Coronary artery (tissue), 2 donors: ENCODE measurements at regions not wholly inside any gene's neighbourhood (a gene's known extent, or its start where the extent isn't known, plus 50 kb on each side); places are given as distances from the start of the nearest gene placed in this dataset.
A peak's percentile ranks its signal among the peaks of the same experiment; 100 is the strongest.
"Not testable (repeated sequence)": the region's sequence is repeated elsewhere in the genome, so short reads cannot be mapped to it uniquely, and the experiment has no call there.

Source experiments
- DNase-seq: peaks from one replicate; pipeline ENCODE4 v3.0.0-alpha.2; 2017; ENCODE audit warnings: low spot score
- H3K27ac ChIP-seq, 2 donors: fragments of 200-600 bp; sonication (generic); one replicate each; pipeline ENCODE4 v1.5.1; 2016 to 2019
- H3K4me3 ChIP-seq: fragments of 200-600 bp; sonication (generic); 2 replicates; pipeline ENCODE4 v1.5.1; 2016; ENCODE audit warnings: mild to moderate bottlenecking, moderate library complexity
- TF ChIP-seq, protein P1 (sequence below): fragments of 200-600 bp; sonication (generic); IDR thresholded peaks from one replicate; pipeline ENCODE4 v1.5.1; 2019; ENCODE audit warnings: antibody characterized with exemption

DNA sequence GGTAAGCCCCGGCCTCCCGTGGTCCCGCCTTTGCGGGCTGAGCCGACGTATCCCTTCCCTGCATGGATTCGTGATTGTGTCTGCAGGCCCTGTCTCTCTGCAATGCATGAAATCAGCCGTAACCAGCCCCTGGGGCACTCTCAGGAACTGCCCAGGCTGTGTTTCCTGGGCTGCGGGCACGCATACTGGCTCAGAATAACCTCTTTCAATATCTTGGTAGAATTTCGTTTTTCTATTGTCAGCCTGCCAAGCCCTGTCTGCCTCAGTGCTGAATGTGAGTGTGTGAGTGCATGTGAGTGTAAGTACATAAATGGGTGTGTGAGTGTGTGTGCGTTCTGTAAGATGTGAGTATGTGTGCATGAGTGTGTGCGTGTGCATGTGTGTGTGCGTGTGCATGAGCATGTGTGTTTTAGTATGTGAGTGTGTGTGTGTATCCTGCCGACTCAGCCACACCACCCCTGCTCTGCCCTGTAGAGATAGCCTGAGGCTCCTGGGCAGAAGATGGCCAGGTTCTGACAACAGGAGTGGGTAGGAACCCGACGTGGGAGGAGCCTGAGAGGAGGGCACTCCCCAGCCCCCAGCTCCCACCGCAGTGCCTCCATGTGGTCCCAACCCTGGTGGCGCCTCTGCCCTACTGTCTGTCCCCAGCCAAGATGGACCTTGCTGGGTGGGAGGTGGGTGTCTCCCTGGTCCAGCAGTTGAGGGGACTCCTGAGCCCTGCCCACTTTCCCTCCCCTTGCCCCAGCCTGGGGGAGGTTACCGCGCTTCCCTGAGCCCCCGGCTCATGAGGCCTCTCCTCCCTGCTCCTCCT is 268.8 kb downstream of the ADGRD1 start:
- Histone ChIP-seq H3K27ac (no peak overlapping the region), H3K4me3 (peak overlapping the region; percentile 36)
- TF ChIP-seq, protein P1, sequence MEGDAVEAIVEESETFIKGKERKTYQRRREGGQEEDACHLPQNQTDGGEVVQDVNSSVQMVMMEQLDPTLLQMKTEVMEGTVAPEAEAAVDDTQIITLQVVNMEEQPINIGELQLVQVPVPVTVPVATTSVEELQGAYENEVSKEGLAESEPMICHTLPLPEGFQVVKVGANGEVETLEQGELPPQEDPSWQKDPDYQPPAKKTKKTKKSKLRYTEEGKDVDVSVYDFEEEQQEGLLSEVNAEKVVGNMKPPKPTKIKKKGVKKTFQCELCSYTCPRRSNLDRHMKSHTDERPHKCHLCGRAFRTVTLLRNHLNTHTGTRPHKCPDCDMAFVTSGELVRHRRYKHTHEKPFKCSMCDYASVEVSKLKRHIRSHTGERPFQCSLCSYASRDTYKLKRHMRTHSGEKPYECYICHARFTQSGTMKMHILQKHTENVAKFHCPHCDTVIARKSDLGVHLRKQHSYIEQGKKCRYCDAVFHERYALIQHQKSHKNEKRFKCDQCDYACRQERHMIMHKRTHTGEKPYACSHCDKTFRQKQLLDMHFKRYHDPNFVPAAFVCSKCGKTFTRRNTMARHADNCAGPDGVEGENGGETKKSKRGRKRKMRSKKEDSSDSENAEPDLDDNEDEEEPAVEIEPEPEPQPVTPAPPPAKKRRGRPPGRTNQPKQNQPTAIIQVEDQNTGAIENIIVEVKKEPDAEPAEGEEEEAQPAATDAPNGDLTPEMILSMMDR = no peak
- no peak for DNase-seq

DNA sequence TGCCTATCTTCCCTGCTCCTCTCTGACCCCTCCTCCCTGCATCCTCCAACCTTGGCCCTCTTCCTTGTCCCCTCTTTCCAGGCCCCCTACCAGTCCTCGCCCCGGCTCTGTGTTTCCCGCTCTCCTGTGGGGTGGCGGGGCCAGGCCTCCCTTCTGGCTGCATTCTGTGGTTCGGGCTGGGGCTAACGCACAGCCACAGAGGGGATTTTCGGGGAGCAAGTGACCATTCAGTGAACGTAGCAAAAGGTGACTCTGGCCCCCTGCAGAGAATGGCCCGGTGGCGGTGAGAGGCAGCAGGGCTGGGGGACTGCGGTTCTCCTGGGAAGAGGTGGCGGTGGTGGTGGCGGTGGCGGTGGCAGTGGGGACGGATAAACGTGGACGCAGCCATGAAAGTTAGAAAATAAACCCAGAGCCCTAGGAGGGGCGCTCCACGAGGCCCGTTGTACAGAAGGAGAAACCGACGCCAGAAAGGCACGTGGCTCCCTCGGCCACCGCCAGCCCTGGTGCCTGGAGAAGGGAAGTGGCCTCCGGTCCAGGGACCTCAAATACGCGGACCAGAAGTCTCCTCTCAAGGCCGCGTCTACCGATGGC is 269.6 kb downstream of the ADGRD1 start:
- TF ChIP-seq, protein P1 = no peak
- no peak for DNase-seq
- Histone ChIP-seq H3K27ac (no peak overlapping the region), H3K4me3 (no peak overlapping the region)

DNA sequence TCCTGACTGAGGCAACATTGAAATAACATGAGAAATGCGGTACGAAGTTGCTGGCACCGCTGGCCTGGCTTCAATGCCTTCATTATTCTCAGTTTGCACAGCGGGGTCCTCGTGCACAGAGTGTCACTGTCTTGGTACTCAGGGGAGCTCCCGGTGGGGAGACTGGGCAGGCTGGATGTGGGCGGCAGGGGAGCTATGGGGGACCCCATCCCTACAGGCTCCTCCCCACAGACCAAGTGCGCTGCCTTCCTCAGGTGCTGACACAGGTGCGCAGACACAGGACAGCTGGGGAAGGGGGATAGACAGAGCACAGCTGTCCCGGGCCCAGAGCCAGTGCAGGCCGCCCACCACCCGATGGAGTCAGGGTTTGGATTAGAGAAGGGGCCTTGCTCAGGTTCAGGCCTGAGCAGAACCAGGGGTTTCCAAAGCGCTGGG is 270.1 kb downstream of the ADGRD1 start:
- Histone ChIP-seq H3K4me3 (no peak overlapping the region), H3K27ac (no peak overlapping the region)
- DNase-seq = no peak
- TF ChIP-seq, protein P1 = no peak

DNA sequence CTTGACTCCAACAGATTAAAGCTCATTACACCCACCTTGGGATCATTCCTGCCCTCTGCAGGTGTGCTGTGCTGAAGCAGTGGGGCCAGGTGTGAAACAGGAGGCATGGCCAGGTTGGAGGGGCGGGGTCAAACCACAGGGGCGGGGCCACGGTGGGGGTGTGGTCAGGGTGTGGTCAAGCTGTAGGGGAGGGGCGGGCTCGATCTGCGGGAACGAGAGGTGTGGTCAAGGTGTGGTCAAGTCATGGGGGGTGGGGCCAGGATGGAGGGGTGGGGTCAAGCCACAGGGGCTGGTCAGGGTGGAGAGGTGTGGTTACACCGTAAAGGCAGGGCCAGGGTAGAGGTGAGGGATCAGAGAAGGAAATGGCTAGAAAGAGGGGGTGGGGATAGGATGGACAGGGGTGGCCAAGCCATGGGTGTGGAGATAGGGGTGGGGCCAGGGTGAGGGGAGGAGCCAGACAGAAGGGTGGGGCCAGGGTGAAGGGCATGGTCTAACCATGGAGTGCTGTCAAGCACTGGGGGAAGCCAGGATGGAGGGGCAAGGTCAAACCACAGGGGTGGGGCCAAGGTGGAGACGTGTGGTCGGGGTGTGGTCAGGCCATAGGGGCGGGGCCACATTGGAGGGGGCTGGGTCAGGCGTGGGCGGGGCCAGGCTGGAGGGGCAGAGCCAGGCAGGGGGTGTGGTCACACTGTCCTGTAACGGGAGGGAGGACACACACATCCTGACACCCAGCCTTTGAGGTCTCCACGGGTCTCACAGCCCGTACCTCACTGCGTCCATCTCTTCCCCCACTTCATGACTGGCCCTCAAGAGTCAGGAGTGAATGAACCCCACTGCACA is 270.7 kb downstream of the ADGRD1 start:
- not testable (repeated sequence) for DNase-seq, H3K27ac ChIP-seq, H3K4me3 ChIP-seq

DNA sequence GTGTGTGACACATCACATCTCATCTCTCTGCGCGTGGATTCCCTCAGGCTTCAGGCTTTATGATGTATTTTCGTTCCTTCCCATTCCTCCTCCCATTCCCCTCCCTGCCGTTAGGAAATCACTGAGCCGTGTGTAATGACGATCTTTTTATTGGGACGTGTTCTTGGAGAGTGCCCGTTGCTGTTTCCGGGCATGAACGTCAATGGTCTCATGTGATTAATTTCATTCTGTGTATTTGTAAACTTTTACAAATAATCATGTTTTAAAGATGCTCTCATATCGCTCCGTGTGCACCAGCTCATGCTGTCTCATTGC is 271.3 kb downstream of the ADGRD1 start:
- not testable (repeated sequence) for DNase-seq, H3K27ac ChIP-seq, H3K4me3 ChIP-seq

DNA sequence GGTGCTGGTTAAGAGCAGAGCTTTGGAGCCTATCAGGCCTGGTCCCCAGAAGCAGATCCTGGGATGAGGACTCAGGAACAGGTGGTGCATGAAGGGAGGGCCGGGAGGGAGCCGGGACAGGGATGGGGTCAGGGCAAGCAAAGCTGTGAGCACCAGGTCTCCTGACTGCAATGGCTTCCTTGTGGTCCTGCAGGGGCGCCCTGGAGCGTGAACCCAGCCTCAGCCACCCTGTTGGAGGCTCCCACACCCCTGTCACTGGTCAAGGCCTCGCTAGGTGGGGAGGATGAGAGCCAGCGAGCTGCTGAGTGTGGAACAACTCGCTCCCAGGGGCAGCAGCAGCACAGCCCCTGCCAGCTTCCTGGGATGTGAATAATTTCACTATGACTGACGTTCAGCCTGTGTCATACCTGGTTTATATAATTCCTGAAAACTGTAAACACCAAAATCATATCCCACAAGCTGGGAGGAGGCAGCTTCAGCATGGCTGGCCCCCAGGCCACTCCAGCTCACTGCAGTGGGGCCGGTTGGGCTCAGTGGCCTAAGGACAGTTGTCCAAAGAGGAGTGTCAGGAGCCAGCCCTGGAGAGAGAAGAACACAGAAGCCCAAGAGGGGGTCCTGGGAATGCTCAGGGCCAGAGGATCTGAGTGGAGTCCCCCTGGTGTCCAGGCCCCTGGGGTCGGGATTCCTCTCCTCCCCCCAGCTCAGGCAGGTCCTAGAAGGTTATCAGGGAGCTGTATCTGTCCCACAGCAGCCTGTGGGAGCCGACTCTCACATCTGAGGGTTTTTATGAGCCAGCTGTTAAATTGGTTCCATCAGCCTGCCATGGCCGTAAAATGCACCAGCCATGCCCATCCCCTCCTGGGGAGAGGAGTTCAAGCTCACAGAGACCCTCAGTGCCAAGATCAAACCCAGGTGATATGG is 272.9 kb downstream of the ADGRD1 start:
- TF ChIP-seq, protein P1 = no peak
- no peak overlapping the region for H3K27ac ChIP-seq
- DNase-seq = no peak
- no peak overlapping the region for H3K4me3 ChIP-seq

DNA sequence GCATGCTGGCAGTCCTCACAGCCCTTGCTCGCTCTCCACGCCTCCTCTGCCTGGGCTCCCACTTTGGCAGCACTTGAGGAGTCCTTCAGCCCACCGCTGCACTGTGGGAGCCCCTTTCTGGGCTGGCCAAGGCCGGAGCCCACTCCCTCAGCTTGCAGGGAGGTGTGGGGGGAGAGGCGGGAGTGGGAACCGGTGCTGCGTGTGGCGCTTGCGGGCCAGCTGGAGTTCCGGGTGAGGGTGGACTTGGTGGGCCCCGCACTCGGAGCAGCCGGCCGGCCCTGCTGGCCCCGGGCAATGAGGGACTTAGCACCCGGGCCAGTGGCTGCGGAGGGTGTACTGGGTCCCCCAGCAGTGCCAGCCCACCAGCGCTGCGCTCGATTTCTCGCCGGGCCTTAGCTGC is 273.9 kb downstream of the ADGRD1 start:
- not testable (repeated sequence) for DNase-seq, H3K27ac ChIP-seq, H3K4me3 ChIP-seq

DNA sequence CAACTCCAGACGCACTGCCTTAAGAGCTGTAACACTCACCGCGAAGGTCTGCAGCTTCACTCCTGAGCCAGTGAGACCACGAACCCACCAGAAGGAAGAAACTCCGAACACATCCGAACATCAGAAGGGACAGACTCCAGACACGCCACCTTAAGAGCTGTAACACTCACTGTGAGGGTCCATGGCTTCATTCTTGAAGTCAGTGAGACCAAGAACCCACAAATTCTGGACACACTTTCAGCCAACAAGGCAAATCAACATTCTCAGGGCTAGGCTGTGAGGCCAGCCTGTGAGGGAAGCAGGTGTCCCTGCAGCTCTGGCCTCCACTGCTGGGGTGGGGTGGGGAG is 275.3 kb downstream of the ADGRD1 start:
- not testable (repeated sequence) for DNase-seq

More for the DNA sequence above, 275.3 kb downstream of the ADGRD1 start:
- peak overlapping the region in 1 of 2 donors; percentile 16 for H3K27ac ChIP-seq
- H3K4me3 ChIP-seq = not testable (repeated sequence)
